HepG2 (cell line): ENCODE measurements at regions not wholly inside any gene's neighbourhood (a gene's known extent, or its start where the extent isn't known, plus 50 kb on each side); places are given as distances from the start of the nearest gene placed in this dataset.

Experiments
- ATAD3A ChIP-seq: sonication (generic); formaldehyde crosslinking; IDR thresholded peaks from 2 replicates; pipeline ENCODE4 v1.4.0; 2020; ENCODE audit warnings: missing genetic modification reagents
- EP300 ChIP-seq, 3 experiments: sonication (generic) in 1 of 3; formaldehyde crosslinking in 1 of 3; IDR thresholded peaks; 2 replicates each; pipeline versions ENCODE4 v1.5.1 to v1.6.1; 2011 to 2020; ENCODE audit warnings: low read depth in 2 of 3, low read length in 2 of 3, borderline replicate concordance in 1 of 3, improper control_type of control experiment in 1 of 3, mild to moderate bottlenecking in 1 of 3, missing genetic modification reagents in 1 of 3, moderate library complexity in 1 of 3
- FOXK1 ChIP-seq: sonication (generic); formaldehyde crosslinking; IDR thresholded peaks from 2 replicates; pipeline ENCODE4 v1.4.0; 2020; ENCODE audit warnings: low read depth, missing genetic modification reagents, borderline replicate concordance
- HOXA7 ChIP-seq: sonication (generic); formaldehyde crosslinking; IDR thresholded peaks from 2 replicates; pipeline ENCODE4 v1.8.1; 2022; ENCODE audit warnings: mild to moderate bottlenecking, missing genetic modification reagents, moderate library complexity
- JUND ChIP-seq: sonication (generic); formaldehyde crosslinking; IDR thresholded peaks from 2 replicates; pipeline ENCODE4 v1.8.0; 2022; ENCODE audit warnings: mild to moderate bottlenecking, missing genetic modification reagents
- KDM4B ChIP-seq: sonication (generic); formaldehyde crosslinking; IDR thresholded peaks from 2 replicates; pipeline ENCODE4 v1.4.0; 2020; ENCODE audit warnings: missing genetic modification reagents
- NKX3-1 ChIP-seq: sonication (generic); formaldehyde crosslinking; IDR thresholded peaks from 2 replicates; pipeline ENCODE4 v1.5.0; 2020; ENCODE audit warnings: missing genetic modification reagents
- PCBP2 ChIP-seq: fragments of 200-400 bp; formaldehyde crosslinking; optimal IDR thresholded peaks from 2 replicates; pipeline ENCODE3; 2018; ENCODE audit warnings: low read length, low read depth; ENCODE audit not compliant: poor library complexity, severe bottlenecking
- REST ChIP-seq, 2 experiments: IDR thresholded peaks; 2 replicates each; pipeline ENCODE4 v1.6.1; 2011 to 2012; ENCODE audit warnings: low read length in 2 of 2, borderline replicate concordance in 1 of 2, low read depth in 1 of 2, mild to moderate bottlenecking in 1 of 2, moderate library complexity in 1 of 2
- TEF ChIP-seq: sonication (generic); formaldehyde crosslinking; IDR thresholded peaks from 2 replicates; pipeline ENCODE4 v1.5.0; 2020; ENCODE audit warnings: missing genetic modification reagents
- ZNF280D ChIP-seq: sonication (generic); formaldehyde crosslinking; IDR thresholded peaks from 2 replicates; pipeline ENCODE4 v1.5.1; 2020; ENCODE audit warnings: mild to moderate bottlenecking, missing genetic modification reagents
- ZNF792 ChIP-seq: IDR thresholded peaks from 2 replicates; pipeline ENCODE4 v1.6.1; 2016
- ZNF879 ChIP-seq: sonication (generic); formaldehyde crosslinking; IDR thresholded peaks from 2 replicates; pipeline ENCODE4 v1.8.1; 2023; ENCODE audit warnings: missing genetic modification reagents
- ZSCAN25 ChIP-seq: sonication (generic); formaldehyde crosslinking; IDR thresholded peaks from 2 replicates; pipeline ENCODE4 v1.8.0; 2022; ENCODE audit warnings: mild to moderate bottlenecking, missing genetic modification reagents
- TF ChIP-seq, protein P1 (sequence below): sonication (generic); formaldehyde crosslinking; IDR thresholded peaks from 2 replicates; pipeline ENCODE4 v1.4.0; 2020; ENCODE audit warnings: missing genetic modification reagents, mild to moderate bottlenecking, borderline replicate concordance
- TF ChIP-seq, protein P2 (sequence below): sonication (generic); formaldehyde crosslinking; IDR thresholded peaks from 2 replicates; pipeline ENCODE4 v1.8.0; 2022; ENCODE audit warnings: low read depth, missing genetic modification reagents

GRCh38 chr7:115678086-115678982 lies 352.2 kb downstream of the TFEC start (continued):
- TF ChIP-seq JUND (CRISPR knock-in tag), result no peak
- 0 out of 2 replicates have a peak, but pooled peaks have one; percentile 14 for TF ChIP-seq TEF (CRISPR knock-in tag)
- TF ChIP-seq PCBP2, result no peak
- peak; percentile 83 to 91 for TF ChIP-seq EP300 (IDR thresholded peaks at IDR 0.05; ENCODE audit: low read depth in 2 of 2, low read length in 2 of 2)
- TF ChIP-seq EP300 (CRISPR knock-in tag; IDR thresholded peaks at IDR 0.05; ENCODE audit: borderline replicate concordance), result peak; percentile 75
- 0 out of 2 replicates have a peak, but pooled peaks have one; percentile 32 for TF ChIP-seq ZNF792 (CRISPR knock-in tag)
- TF ChIP-seq HOXA7 (CRISPR knock-in tag), result no peak
- no peak for TF ChIP-seq NKX3-1 (CRISPR knock-in tag)
- peak; percentile 75 for TF ChIP-seq FOXK1 (CRISPR knock-in tag)
- TF ChIP-seq ZNF280D (CRISPR knock-in tag), result no peak
- no peak for TF ChIP-seq ZNF879
- TF ChIP-seq, protein P1, sequence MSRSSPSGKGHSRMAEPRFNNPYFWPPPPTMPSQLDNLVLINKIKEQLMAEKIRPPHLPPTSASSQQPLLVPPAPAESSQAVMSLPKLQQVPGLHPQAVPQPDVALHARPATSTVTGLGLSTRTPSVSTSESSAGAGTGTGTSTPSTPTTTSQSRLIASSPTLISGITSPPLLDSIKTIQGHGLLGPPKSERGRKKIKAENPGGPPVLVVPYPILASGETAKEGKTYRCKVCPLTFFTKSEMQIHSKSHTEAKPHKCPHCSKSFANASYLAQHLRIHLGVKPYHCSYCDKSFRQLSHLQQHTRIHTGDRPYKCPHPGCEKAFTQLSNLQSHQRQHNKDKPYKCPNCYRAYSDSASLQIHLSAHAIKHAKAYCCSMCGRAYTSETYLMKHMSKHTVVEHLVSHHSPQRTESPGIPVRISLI (CRISPR knock-in tag), result peak; percentile 97
- no peak for TF ChIP-seq ZSCAN25
- no peak; a peak in 1 of 4 replicates for TF ChIP-seq REST (IDR thresholded peaks at IDR 0.05; ENCODE audit: borderline replicate concordance in 1 of 2, low read depth in 1 of 2, low read length in 2 of 2)
- TF ChIP-seq, protein P2, sequence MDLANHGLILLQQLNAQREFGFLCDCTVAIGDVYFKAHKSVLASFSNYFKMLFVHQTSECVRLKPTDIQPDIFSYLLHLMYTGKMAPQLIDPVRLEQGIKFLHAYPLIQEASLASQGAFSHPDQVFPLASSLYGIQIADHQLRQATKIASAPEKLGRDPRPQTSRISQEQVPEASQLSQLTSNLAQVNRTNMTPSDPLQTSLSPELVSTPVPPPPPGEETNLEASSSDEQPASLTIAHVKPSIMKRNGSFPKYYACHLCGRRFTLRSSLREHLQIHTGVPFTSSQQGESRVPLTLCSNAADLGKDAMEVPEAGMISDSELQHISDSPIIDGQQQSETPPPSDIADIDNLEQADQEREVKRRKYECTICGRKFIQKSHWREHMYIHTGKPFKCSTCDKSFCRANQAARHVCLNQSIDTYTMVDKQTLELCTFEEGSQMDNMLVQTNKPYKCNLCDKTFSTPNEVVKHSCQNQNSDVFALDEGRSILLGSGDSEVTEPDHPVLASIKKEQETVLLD (CRISPR knock-in tag), result no peak
- TF ChIP-seq ATAD3A (CRISPR knock-in tag), result no peak
- no peak for TF ChIP-seq KDM4B (CRISPR knock-in tag)
